ENCODE measurements at regions not wholly inside any gene's neighbourhood (a gene's known extent, or its start where the extent isn't known, plus 50 kb on each side); places are given as distances from the start of the nearest gene placed in this dataset.
"Not testable (repeated sequence)": the region's sequence is repeated elsewhere in the genome, so short reads cannot be mapped to it uniquely, and the experiment has no call there.

GRCh38 chr10:71086439-71087080, 125.8 kb upstream of the UNC5B start:
- no peak for DNase-seq

GRCh38 chr10:71087622-71088021, 124.7 kb upstream of the UNC5B start:
- DNase-seq = no peak

DNA sequence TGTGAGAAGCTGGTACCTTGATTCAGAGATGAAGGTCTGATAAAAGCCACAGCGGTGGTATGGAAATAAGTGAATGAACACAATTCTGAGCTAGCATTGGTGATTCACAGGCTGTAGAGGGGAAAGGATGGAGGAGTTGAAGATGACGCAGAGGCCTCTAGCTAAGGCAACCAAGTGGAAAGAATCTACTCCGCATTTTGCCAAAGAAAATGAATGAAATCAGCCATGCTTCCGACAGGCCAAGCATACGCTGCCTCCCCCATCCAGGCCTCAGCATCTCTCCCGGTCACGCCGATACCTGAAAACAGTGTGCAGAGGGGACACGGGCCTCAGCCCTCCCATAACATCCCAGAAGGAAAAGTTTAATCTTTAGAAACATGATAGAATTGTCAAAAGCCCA, 124.3 kb upstream of the UNC5B start:
- DNase-seq = no peak

- DNase-seq = not testable (repeated sequence)
Observed at GRCh38 chr10:71088578-71088977, 123.8 kb upstream of the UNC5B start.

DNA sequence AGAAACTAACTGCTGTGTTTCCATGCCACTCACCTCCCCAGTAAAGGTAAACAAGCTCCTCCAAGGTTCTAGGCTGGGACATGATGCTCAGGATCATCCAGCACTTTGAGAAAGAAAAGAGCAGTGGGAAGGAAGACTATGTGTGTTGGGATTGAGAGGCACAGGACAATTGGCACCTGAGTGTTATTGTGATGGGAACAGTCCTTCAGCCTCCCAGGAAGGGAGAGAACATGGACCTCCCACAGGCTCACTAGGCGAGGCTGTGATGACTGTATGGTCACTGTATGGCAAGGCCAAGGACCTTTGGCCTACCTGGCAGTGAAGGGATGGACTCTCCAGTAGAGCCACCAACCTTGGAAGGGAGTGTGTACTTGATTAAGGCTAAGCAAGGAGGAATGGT, 123.2 kb upstream of the UNC5B start:
- no peak for DNase-seq

DNA sequence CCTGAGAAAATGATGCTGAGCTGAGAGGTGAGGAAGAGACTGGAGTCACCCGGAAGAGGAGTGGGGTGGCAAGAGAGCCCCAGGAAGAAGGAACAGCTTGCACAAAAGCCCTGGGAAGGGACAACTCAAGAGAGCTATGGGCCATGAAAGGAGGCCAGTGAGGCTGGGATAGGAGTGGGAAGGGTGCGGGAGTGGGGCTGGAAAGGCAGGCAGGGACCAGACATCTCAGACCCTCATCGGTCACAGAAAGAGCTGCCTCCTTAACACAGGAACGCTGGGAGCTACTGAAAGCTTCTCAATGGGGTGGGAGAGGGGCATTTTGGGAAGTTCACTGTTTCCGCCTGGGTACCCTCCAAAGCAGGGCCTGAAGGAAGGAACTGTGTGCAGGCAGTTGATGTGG, 122.0 kb upstream of the UNC5B start:
- DNase-seq = no peak

DNA sequence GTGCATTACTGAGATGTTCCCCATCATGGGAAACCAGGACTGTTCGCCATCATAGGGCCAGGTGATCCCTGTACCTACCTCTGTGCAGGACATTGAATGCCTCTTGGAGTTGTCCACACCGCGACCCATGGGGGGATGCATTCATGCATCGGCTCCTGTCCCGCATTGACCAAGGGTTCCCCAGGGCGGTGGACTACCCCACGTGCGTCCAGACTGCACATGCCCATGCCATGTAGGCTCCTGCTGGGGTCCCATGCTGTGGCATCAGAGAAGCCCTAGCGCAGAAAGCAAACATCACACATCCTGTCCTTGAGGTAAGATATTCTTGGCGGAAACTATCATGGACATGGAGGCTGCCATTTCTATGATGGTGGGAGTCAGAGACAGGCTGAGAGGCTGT, 121.6 kb upstream of the UNC5B start:
- DNase-seq = no peak

DNA sequence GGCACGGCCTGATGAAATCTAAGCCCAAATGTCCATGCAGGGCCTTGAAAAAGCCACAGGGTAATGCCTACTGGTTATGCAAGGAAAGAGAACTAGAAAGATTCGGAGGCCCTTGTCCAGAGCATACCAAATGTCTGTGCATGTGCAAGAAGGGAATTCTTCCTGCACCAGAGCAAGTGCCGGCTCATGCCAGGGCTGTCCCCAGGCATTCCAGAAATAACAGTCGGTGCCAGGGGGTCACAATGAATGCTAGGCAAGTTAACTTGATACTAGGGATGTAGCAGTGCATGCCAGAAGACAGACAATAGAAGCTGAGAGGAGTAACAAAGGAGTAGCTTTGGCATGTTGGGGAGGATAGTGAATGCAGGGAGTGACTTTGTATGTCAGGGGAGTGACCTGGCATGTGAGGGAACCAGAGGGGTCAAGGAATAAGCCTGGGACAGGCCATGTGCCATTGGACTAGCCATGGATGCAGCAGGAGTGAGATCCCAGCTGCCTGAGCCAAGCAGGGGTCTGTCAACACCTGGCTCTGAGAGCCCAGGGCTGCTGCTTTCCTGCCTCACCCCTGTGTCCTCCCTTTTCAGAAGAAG, 119.5 kb upstream of the UNC5B start:
- DNase-seq = no peak

DNA sequence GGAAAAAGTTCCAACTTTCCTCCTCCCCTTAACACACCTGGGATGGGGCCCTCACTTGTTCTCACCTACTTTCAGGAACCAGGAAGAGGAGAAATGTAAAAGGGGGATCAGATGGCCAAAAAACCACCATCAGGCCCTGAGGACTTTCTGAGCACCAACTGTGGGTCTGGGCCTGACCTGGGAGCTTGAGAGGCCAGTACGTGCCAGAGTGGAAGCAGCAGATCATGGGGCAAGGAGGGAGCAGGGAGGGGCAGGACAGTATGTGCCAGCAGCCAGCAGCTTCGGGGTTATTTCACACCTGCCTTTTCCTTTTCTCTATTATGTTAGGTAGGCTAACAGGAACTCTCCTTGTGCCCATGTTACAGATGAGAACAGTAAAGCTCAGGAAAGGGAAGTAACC, 118.8 kb upstream of the UNC5B start:
- no peak for DNase-seq

DNA sequence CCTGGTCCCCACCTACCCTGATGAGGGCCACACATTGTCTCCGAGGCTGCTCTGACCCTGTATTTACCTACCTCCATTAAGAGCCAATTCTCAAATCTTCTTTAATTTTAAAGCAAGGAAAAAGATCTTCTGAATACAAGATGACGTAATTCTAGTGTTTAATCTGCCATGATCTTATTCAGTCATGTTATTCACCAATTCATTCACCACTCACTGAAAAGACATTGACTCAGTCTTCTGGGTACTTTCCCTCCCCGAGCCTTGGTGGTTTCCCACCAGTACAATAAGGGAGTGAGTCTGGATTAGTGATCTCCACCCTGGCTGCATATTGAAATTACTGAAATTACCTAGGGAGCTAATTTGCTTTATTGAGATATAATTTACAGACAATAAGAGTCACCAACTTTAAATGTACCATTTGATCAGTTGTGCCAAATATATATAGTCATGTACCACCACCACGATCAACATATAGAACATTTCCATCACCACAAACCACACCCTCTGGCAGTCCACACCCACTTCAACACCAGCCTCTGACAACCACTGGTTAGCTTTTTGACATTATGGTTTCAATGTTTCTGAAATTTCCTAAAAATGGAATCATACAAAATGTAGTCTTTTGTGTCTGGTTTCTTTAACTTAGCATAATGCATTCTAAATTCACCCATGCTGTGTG, 117.5 kb upstream of the UNC5B start:
- no peak for DNase-seq

DNA sequence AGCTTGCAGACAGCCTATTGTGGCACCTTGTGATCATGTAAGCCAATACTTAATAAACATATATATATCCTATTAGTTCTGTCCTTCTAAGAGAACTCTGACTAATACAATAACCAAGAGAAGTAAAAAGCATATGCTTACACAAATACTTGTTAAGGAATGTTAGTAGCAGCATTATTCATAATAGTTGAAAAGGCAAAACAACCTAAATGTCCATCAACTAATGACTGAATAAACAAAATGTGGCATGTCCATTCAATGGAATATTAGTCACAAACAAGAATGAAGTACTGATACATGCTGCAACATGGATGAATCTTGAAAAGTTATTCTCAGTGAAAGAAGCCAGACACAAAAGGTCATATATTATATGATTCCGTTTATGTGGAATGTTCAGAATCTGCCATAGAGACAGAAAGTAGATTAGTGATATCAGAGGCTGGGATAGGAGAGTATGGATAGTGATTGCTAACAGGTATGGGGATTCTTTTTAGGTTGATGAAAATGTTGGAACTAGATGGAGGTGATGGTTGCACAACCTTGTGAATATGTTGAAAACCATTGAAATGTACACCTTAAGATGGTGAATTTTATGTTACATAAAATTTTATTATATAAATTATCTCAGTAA, 112.5 kb upstream of the UNC5B start:
- DNase-seq = no peak

DNA sequence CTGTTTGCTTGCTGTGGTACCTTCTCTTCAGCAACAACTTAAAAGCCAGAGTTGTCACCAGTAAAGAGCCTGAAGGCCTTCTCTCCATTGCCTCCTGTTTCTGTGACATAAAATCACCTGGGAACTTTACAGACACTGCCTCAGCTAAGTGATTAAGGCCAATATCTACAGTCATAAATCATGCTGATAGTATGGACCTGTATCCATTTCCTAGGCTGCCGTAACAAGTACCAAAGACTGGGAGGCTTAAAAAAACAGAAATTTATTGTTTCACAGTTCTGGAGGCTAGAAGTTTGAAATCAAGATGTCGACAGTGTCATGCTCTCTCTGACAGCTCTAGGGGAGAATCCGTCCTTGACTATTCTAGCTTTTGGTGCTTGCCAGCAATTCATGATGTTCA, 108.4 kb upstream of the UNC5B start:
- DNase-seq = no peak

DNA sequence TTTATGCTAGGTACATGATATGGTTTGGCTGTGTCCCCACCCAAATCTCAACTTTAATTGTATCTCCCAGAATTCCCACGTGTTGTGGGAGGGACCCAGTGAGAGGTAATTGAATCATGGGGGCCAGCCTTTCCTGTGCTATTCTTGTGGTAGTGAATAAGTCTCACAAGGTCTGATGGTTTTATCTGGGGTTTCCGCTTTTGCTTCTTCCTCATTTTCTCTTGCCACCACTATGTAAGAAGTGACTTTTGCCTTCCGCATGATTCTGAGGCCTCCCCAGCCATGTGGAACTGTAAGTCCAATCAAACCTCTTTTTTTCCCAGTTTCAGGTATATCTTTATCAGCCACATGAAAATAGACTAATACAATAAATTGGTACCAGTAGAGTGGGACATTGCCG, 106.2 kb upstream of the UNC5B start:
- DNase-seq = not testable (repeated sequence)

DNA sequence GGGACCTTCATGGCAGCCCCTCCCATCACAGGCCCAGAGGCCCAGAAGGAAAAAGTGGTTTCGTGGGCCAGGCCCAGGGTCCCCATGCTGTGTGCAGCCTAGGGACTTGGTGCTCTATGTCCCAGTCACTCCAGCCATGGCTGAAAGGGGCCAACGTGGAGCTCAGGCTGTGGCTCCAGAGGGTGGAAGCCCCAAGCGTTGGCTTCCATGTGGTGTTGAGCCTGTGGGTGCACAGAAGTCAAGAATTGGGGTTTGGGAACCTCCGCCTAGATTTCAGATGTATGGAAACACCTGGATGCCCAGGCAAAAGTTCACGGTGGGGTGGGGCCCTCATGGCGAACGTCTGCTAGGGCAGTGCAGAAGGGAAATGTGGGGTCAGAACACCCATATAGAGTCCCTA, 105.3 kb upstream of the UNC5B start:
- DNase-seq = not testable (repeated sequence)

GRCh38 chr10:71108042-71108441, 104.3 kb upstream of the UNC5B start:
- DNase-seq = not testable (repeated sequence)

GRCh38 chr10:71112138-71112785, 100.1 kb upstream of the UNC5B start:
- DNase-seq = no peak

- DNase-seq = no peak
Observed at GRCh38 chr10:71116426-71116825, 95.9 kb upstream of the UNC5B start.

GRCh38 chr10:71117589-71117988, 94.8 kb upstream of the UNC5B start:
- not testable (repeated sequence) for DNase-seq

- no peak for DNase-seq
Observed at GRCh38 chr10:71123023-71123422, 89.3 kb upstream of the UNC5B start.

GRCh38 chr10:71124921-71125748, 87.2 kb upstream of the UNC5B start:
- no peak for DNase-seq

DNA sequence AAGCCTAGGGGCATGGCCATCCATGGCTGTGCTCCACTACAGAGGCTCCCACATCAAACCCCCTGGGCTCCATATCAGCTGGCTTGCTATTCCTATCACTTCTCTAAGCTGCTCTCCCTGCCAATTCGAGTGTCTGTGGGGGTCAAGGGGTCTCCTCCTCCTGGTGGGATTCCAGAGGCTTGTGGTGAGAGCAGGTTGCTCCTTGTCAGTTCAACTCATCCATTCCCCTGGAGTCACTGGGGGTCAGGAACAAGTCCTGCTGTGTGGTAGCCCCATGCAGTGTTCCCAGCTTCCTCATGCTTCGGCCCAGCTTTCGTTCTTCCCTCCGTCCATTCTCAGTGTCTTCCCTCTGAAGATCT, 86.6 kb upstream of the UNC5B start:
- DNase-seq = no peak

DNA sequence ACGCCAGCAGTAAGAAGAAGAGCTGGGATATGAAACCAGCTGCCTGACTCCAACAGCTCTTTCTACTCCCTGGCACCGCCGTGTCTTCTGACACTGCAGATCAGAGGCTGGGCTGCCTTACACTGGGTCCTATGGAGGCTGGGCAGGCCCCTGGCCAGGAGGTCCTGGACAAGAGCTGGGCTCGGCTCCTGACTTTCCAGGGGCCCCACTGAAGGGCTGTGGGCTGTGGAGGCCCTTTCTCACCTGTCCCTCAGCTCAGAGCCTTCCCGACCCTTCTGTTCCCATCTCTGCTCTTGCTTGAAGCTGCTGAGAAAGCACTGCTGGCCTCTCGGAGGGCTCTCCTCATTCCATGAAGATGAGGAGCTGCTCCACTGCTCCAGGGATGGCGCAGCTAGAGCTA, 85.9 kb upstream of the UNC5B start:
- no peak for DNase-seq

GRCh38 chr10:71127104-71127503, 85.3 kb upstream of the UNC5B start:
- DNase-seq = no peak

Measured in NCI-H1694 (cell line).